ENCODE measurements at regions not wholly inside any gene's neighbourhood (a gene's known extent, or its start where the extent isn't known, plus 50 kb on each side); places are given as distances from the start of the nearest gene placed in this dataset.

DNA sequence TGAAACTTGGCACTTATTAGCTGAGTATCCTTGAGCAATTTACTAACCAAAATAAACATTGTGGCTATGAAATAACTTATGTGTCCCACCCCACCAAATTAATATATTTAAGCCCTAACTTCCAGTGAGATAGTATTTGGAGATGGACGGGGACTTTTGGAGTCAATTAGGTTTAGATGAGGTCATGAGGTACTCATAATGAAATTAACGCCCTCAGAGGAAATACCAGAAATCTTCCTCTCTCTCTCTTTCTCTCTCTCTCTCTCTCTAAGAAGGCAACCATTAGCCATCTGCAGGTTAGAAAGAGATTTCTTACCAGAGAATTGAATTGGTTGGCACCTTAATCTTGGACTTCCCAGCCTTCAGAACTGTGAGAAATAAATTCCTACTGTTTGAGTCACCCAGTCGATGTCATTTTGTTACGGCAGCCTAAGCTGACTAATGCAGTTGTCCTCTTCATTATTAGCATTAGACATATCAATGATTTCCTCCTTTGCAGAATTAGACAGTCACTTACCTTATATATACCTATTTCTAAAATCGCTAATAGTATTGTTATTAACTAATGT lies 1284.0 kb downstream of the FAM181B start:
- TF ChIP-seq RARB (CRISPR knock-in tag; IDR thresholded peaks at IDR 0.05) (no peak), GLIS3 (CRISPR knock-in tag; IDR thresholded peaks at IDR 0.05) (no peak), ESRRG (CRISPR knock-in tag; IDR thresholded peaks at IDR 0.05) (no peak), CREB5 (CRISPR knock-in tag; IDR thresholded peaks at IDR 0.05; ENCODE audit: low read depth) (no peak), ZNF8 (CRISPR knock-in tag; IDR thresholded peaks at IDR 0.05) (no peak), OSR1 (CRISPR knock-in tag; IDR thresholded peaks at IDR 0.05) (no peak)
- no peak for ATAC-seq

- no peak for TF ChIP-seq ZC3H10 (CRISPR knock-in tag; IDR thresholded peaks at IDR 0.05)
- no peak for ATAC-seq
These were observed 1289.4 kb downstream of the FAM181B start for GRCh38 chr11:81444297-81444696.

DNA sequence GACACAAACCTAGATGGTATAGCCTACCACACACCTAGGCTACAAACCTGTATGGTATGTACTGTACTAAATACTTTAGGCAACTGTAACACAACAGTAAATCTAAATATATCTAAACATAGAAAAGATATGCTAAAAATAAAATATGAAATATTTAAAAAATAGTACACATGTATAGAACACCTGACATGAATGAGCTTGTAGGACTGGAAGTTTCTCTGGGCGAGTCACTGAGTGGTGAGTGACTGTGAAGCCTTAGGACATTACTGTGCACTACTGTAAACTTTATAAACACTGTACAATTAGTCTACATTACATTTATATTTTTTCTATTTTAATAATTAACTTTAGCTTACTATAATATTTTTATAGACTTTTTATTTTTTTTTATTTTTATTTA lies 1301.3 kb downstream of the FAM181B start:
- no peak for TF ChIP-seq PPARA (CRISPR knock-in tag; IDR thresholded peaks at IDR 0.05; ENCODE audit: borderline replicate concordance)
- TF ChIP-seq ZNF8 (CRISPR knock-in tag; IDR thresholded peaks at IDR 0.05) = no peak
- TF ChIP-seq ISL1 (CRISPR knock-in tag; IDR thresholded peaks at IDR 0.05) = no peak
- no peak for TF ChIP-seq RARB (CRISPR knock-in tag; IDR thresholded peaks at IDR 0.05)
- no peak for TF ChIP-seq ARNTL (CRISPR knock-in tag; IDR thresholded peaks at IDR 0.05; ENCODE audit: borderline replicate concordance, low read depth)
- no peak for TF ChIP-seq ZC3H10 (CRISPR knock-in tag; IDR thresholded peaks at IDR 0.05)
- TF ChIP-seq ZNF565 (CRISPR knock-in tag; conservative IDR thresholded peaks at IDR 0.05; ENCODE audit: low read depth) = no peak
- TF ChIP-seq SNAI2 (CRISPR knock-in tag; IDR thresholded peaks at IDR 0.05) = no peak
- no peak for TF ChIP-seq GLIS3 (CRISPR knock-in tag; IDR thresholded peaks at IDR 0.05)
- no peak for TF ChIP-seq ZFP3 (CRISPR knock-in tag; IDR thresholded peaks at IDR 0.05)
- TF ChIP-seq BACH2 (CRISPR knock-in tag; IDR thresholded peaks at IDR 0.05; ENCODE audit: borderline replicate concordance) = no peak

GRCh38 chr11:81424822-81425221 lies 1308.8 kb downstream of the FAM181B start:
- ATAC-seq = no peak
- TF ChIP-seq ARNTL (CRISPR knock-in tag; IDR thresholded peaks at IDR 0.05; ENCODE audit: borderline replicate concordance, low read depth) = no peak

More for the DNA sequence above, 1301.3 kb downstream of the FAM181B start:
- no peak for ATAC-seq

- TF ChIP-seq ISL1 (CRISPR knock-in tag; IDR thresholded peaks at IDR 0.05) (no peak), CSDC2 (CRISPR knock-in tag; IDR thresholded peaks at IDR 0.05) (no peak), ESRRG (CRISPR knock-in tag; IDR thresholded peaks at IDR 0.05) (no peak), CREB5 (CRISPR knock-in tag; IDR thresholded peaks at IDR 0.05; ENCODE audit: low read depth) (no peak), ZNF8 (CRISPR knock-in tag; IDR thresholded peaks at IDR 0.05) (no peak), OSR1 (CRISPR knock-in tag; IDR thresholded peaks at IDR 0.05) (no peak), ZNF565 (CRISPR knock-in tag; conservative IDR thresholded peaks at IDR 0.05; ENCODE audit: low read depth) (no peak), ZNF70 (CRISPR knock-in tag; IDR thresholded peaks at IDR 0.05) (no peak), RARB (CRISPR knock-in tag; IDR thresholded peaks at IDR 0.05) (no peak), BACH2 (CRISPR knock-in tag; IDR thresholded peaks at IDR 0.05; ENCODE audit: borderline replicate concordance) (no peak), GLIS3 (CRISPR knock-in tag; IDR thresholded peaks at IDR 0.05) (no peak), ARNTL (CRISPR knock-in tag; IDR thresholded peaks at IDR 0.05; ENCODE audit: borderline replicate concordance, low read depth) (no peak), TOX (CRISPR knock-in tag; IDR thresholded peaks at IDR 0.05; ENCODE audit: borderline replicate concordance) (no peak), CSRNP3 (CRISPR knock-in tag; IDR thresholded peaks at IDR 0.05) (no peak), SNAI2 (CRISPR knock-in tag; IDR thresholded peaks at IDR 0.05) (no peak), TCF4 (CRISPR knock-in tag; IDR thresholded peaks at IDR 0.05; ENCODE audit: borderline replicate concordance) (no peak)
- TF ChIP-seq, protein P1, sequence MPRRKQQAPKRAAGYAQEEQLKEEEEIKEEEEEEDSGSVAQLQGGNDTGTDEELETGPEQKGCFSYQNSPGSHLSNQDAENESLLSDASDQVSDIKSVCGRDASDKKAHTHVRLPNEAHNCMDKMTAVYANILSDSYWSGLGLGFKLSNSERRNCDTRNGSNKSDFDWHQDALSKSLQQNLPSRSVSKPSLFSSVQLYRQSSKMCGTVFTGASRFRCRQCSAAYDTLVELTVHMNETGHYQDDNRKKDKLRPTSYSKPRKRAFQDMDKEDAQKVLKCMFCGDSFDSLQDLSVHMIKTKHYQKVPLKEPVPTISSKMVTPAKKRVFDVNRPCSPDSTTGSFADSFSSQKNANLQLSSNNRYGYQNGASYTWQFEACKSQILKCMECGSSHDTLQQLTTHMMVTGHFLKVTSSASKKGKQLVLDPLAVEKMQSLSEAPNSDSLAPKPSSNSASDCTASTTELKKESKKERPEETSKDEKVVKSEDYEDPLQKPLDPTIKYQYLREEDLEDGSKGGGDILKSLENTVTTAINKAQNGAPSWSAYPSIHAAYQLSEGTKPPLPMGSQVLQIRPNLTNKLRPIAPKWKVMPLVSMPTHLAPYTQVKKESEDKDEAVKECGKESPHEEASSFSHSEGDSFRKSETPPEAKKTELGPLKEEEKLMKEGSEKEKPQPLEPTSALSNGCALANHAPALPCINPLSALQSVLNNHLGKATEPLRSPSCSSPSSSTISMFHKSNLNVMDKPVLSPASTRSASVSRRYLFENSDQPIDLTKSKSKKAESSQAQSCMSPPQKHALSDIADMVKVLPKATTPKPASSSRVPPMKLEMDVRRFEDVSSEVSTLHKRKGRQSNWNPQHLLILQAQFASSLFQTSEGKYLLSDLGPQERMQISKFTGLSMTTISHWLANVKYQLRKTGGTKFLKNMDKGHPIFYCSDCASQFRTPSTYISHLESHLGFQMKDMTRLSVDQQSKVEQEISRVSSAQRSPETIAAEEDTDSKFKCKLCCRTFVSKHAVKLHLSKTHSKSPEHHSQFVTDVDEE (CRISPR knock-in tag; IDR thresholded peaks at IDR 0.05) = no peak
- TF ChIP-seq, protein P2, sequence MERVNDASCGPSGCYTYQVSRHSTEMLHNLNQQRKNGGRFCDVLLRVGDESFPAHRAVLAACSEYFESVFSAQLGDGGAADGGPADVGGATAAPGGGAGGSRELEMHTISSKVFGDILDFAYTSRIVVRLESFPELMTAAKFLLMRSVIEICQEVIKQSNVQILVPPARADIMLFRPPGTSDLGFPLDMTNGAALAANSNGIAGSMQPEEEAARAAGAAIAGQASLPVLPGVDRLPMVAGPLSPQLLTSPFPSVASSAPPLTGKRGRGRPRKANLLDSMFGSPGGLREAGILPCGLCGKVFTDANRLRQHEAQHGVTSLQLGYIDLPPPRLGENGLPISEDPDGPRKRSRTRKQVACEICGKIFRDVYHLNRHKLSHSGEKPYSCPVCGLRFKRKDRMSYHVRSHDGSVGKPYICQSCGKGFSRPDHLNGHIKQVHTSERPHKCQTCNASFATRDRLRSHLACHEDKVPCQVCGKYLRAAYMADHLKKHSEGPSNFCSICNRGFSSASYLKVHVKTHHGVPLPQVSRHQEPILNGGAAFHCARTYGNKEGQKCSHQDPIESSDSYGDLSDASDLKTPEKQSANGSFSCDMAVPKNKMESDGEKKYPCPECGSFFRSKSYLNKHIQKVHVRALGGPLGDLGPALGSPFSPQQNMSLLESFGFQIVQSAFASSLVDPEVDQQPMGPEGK (CRISPR knock-in tag; IDR thresholded peaks at IDR 0.05; ENCODE audit: borderline replicate concordance) = no peak
- TF ChIP-seq, protein P3, sequence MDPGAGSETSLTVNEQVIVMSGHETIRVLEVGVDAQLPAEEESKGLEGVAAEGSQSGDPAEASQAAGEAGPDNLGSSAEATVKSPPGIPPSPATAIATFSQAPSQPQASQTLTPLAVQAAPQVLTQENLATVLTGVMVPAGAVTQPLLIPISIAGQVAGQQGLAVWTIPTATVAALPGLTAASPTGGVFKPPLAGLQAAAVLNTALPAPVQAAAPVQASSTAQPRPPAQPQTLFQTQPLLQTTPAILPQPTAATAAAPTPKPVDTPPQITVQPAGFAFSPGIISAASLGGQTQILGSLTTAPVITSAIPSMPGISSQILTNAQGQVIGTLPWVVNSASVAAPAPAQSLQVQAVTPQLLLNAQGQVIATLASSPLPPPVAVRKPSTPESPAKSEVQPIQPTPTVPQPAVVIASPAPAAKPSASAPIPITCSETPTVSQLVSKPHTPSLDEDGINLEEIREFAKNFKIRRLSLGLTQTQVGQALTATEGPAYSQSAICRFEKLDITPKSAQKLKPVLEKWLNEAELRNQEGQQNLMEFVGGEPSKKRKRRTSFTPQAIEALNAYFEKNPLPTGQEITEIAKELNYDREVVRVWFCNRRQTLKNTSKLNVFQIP (CRISPR knock-in tag; IDR thresholded peaks at IDR 0.05; ENCODE audit: borderline replicate concordance, low read depth) = no peak
These were observed 1311.3 kb downstream of the FAM181B start for GRCh38 chr11:81422402-81422801.

More at GRCh38 chr11:81422402-81422801, 1311.3 kb downstream of the FAM181B start:
- ATAC-seq = no peak

All from SK-N-SH treated with all-trans-retinoic acid at 6 μM for 48 hours (cell line).